IMR-90 (cell line): ENCODE measurements at regions not wholly inside any gene's neighbourhood (a gene's known extent, or its start where the extent isn't known, plus 50 kb on each side); places are given as distances from the start of the nearest gene placed in this dataset.

ENCODE experiments used
- MAFK ChIP-seq: IDR thresholded peaks from 2 replicates; pipeline ENCODE4 v1.6.1; 2012; ENCODE audit warnings: low read depth, low read length, improper control_type of control experiment
- RAD21 ChIP-seq: IDR thresholded peaks from 2 replicates; pipeline ENCODE4 v1.6.1; 2012; ENCODE audit warnings: low read length, improper control_type of control experiment
- SMC3 ChIP-seq: fragments of 150-350 bp; IDR thresholded peaks from 2 replicates; pipeline ENCODE4 v1.6.1; 2016; ENCODE audit warnings: low read depth, mild to moderate bottlenecking, antibody characterized with exemption, low read length, moderate library complexity
- TF ChIP-seq, protein P1 (sequence below): conservative IDR thresholded peaks from 2 replicates; pipeline ENCODE4 v1.5.1; 2012; ENCODE audit warnings: mild to moderate bottlenecking, low read depth, low read length, improper control_type of control experiment

DNA sequence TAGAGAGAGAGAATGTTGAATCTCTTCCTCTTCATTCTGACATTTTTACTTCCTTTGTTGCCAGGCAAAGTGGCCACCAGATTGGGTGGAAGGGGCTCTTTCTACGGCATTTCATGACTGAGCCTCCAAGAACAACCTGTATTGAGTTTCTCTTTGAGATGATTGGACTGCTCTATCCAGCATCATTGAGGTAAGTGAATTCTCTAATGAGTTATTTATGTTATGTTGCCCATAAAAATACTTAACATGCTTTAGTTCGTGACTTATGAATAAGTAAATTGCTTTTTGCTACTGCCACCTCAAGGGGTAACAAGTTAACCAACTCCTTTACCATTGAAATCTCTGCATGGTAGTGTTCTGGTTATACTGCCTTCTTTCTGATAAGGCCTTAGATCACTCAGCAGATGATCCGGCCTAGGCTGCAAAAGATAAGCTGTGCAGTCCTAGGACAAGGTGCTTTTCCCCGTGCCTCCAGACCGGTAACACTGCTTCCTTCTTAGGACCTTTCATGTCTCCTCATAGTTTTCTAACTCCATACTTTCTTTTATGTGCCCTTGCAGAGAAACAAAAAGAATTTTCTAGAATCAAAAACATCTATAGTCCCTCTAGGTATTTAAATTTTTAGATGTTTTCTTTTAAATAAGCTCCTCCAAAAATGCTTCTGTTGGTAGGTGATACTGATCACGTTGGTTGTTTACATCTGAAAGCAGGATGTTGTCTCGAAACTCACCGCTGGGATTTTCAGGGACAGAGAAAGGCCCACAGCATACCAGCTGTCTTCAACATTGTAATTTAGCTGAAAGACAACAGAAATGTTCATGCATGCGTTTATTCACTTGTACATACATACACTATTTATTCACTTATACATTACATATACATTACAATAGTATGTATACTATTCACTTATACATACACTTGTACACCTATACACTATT is 157.1 kb upstream of the RBPJ start (continued):
- TF ChIP-seq, protein P1, sequence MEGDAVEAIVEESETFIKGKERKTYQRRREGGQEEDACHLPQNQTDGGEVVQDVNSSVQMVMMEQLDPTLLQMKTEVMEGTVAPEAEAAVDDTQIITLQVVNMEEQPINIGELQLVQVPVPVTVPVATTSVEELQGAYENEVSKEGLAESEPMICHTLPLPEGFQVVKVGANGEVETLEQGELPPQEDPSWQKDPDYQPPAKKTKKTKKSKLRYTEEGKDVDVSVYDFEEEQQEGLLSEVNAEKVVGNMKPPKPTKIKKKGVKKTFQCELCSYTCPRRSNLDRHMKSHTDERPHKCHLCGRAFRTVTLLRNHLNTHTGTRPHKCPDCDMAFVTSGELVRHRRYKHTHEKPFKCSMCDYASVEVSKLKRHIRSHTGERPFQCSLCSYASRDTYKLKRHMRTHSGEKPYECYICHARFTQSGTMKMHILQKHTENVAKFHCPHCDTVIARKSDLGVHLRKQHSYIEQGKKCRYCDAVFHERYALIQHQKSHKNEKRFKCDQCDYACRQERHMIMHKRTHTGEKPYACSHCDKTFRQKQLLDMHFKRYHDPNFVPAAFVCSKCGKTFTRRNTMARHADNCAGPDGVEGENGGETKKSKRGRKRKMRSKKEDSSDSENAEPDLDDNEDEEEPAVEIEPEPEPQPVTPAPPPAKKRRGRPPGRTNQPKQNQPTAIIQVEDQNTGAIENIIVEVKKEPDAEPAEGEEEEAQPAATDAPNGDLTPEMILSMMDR, result no peak
- TF ChIP-seq RAD21, result no peak
- TF ChIP-seq SMC3, result no peak
- no peak for TF ChIP-seq MAFK
